ENCODE measurements at regions not wholly inside any gene's neighbourhood (a gene's known extent, or its start where the extent isn't known, plus 50 kb on each side); places are given as distances from the start of the nearest gene placed in this dataset.

DNA sequence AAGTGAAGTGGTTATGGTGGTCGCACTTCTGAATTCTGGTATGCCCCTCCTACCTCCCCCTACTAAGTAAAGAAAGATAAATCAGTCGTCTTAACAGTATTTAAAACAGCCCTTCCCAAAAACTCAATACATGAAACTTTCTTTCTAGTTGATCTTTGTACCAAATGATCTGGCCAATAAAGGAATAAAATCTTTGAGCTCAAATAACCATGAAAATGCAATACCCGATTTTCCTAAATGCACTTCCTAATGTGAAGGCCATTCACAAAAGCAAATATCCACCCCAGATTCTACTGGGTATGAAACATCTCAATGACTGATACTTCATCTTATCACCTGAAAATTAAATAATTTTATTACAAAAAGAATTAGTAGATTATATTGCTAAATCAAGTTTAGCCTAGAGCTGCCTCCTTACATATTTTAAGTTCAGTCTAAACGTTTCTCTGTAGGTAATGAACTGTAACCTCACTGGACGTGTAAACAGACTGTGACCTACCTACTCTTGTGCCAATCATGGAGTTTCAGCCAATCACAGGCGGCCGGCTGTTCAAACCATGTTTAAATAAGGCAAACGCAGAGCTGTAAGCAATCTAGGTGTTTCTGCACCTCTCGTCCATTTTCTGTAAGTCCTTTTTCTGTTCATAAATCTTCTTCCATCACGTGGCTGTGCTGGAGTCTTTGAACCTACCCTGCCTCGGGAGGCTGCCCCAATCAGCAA, 146.9 kb upstream of the AKR1E2 start:
- no peak for TF ChIP-seq POLR2A (IDR thresholded peaks at IDR 0.05)
- TF ChIP-seq EP300 (IDR thresholded peaks at IDR 0.05): no peak
- TF ChIP-seq, protein P1, sequence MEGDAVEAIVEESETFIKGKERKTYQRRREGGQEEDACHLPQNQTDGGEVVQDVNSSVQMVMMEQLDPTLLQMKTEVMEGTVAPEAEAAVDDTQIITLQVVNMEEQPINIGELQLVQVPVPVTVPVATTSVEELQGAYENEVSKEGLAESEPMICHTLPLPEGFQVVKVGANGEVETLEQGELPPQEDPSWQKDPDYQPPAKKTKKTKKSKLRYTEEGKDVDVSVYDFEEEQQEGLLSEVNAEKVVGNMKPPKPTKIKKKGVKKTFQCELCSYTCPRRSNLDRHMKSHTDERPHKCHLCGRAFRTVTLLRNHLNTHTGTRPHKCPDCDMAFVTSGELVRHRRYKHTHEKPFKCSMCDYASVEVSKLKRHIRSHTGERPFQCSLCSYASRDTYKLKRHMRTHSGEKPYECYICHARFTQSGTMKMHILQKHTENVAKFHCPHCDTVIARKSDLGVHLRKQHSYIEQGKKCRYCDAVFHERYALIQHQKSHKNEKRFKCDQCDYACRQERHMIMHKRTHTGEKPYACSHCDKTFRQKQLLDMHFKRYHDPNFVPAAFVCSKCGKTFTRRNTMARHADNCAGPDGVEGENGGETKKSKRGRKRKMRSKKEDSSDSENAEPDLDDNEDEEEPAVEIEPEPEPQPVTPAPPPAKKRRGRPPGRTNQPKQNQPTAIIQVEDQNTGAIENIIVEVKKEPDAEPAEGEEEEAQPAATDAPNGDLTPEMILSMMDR (IDR thresholded peaks at IDR 0.05): no peak
- Histone ChIP-seq H3K4me1 (ENCODE audit: insufficient read depth) (peaks cover 2% of the 10 kb centered on the region), H3K27ac (no peak overlapping the region), H3K36me3 (no peaks in the 10 kb centered on the region), H3K4me3 (no peak overlapping the region), H3K27me3 (no peaks in the 10 kb centered on the region), H3K9me3 (no peaks in the 10 kb centered on the region)
- intact Hi-C loops (cut with DNase I): no loop called here
- DNase-seq: no peak
- 83 to 87% (median 87%) methylated on average over 11 of the region's 11 CpGs for WGBS, 3 donors

DNA sequence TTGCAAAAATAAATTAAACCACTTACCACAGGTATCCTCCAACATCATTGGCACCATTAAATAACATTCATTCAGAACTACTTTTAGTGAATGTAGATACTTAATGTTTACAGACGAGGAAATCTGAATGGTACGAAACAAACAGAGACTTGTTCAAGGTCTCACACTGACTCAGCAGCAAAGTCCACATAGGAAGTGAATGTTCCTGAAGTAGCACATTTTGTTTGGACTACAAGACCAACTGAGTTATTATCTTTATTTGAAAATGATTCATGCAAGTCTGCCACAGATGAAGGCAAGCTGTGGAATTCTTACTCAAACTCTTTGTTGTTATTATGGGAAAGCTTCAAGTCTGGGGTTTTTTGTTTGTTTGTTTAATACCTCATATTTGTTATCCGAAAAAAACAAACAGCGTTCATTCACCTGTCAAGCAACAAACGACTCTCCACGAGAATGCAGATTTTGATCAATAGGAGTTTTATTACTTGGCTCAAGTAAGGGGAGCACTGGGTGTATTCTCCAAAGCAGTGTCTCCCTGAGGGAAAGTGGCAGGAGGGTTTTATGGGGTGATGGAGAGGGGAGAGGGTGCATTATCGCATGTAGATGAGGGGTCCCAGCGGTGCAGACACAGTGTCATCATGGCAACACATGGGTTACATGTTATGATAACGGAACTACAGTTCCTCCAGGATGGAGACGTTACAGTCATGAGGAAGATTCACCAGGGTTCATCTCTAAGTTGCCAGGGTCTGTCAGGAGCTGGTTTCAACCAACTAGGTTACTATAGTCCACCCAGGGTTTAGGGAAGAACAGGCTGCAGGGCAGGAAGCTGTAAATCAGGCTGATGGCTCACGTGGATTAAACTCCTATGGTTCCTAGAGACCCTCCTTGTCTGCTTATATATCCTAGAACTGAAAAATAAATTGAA, 147.7 kb upstream of the AKR1E2 start:
- Histone ChIP-seq H3K4me1 (ENCODE audit: insufficient read depth) (peaks cover 2% of the 10 kb centered on the region), H3K4me3 (no peak overlapping the region), H3K36me3 (no peaks in the 10 kb centered on the region), H3K9me3 (no peaks in the 10 kb centered on the region), H3K27ac (no peak overlapping the region), H3K27me3 (no peaks in the 10 kb centered on the region)
- TF ChIP-seq POLR2A (IDR thresholded peaks at IDR 0.05) (no peak), EP300 (IDR thresholded peaks at IDR 0.05) (no peak)
- TF ChIP-seq, protein P1 (IDR thresholded peaks at IDR 0.05): no peak
- intact Hi-C loops (cut with DNase I): no loop called here
- WGBS, 3 donors: 44 to 51% (median 45%) methylated on average over 11 of the region's 11 CpGs
- peak in 1 of 5 donors; percentile 14 for DNase-seq

DNA sequence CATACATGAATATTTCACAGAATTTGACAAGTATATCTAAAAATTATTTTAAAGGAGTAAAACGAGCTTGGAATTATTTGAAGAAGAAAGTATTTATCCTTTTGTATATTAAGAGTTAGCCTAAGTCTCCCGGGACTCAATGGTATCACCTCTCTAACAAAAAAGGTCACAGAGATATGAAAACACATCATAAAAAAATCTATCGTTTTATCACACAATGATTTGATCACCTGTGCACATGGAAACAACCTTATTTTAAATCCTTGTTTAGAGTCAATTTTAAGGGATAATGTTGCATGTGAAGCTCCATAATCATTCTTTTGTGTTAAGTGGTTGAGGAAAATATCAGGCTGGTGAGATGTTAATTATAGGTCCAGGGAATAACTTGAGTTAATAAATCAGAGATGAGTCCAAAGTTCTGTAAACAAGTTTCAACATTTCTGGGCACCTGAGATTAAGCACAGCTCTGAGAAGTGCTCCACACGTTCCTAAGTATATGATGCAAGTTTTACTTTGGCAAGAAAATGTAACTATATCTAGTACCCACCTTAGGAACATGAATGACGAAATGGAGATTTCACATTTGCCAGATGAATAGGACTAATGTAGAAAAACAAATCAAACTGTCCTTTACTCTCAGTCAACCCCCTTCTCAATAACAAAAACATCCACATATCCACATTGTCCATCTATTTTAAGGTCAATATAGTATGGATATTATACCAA, 148.5 kb upstream of the AKR1E2 start:
- WGBS, 3 donors: 46 to 51% (median 50%) methylated on average over 5 of the region's 5 CpGs
- peaks cover 2% of the 10 kb centered on the region for H3K4me1 ChIP-seq (ENCODE audit: insufficient read depth)
- intact Hi-C loops (cut with DNase I): no loop called here
- no peaks in the 10 kb centered on the region for H3K9me3 ChIP-seq
- no peak overlapping the region for H3K4me3 ChIP-seq
- DNase-seq: no peak
- no peaks in the 10 kb centered on the region for H3K36me3 ChIP-seq
- no peaks in the 10 kb centered on the region for H3K27me3 ChIP-seq
- no peak overlapping the region for H3K27ac ChIP-seq
- no peak for TF ChIP-seq POLR2A (IDR thresholded peaks at IDR 0.05)

DNA sequence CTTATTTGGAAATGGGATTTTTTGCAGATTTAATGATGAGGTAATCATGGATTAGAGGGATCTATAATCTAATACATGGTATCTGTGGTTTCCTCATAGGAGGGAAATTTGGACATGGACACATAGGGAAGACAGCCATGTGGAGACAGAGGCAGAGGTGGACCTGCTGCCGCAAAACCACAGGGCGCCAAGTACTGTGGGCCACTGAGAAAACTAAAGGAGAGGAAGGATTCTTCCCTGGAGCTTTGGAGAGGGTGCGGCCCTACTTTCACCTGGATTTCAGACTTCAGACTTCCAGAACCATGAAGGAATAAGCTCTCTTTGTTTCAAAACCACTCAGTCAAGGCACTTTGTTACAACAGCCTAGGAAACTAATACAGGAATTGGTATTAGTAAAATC, 149.4 kb upstream of the AKR1E2 start:
- H3K9me3 ChIP-seq: no peaks in the 10 kb centered on the region
- no peaks in the 10 kb centered on the region for H3K36me3 ChIP-seq
- no peak overlapping the region for H3K4me3 ChIP-seq
- intact Hi-C loops (cut with DNase I): no loop called here
- no peak for TF ChIP-seq EP300 (IDR thresholded peaks at IDR 0.05)
- TF ChIP-seq POLR2A (IDR thresholded peaks at IDR 0.05): no peak
- TF ChIP-seq, protein P1 (IDR thresholded peaks at IDR 0.05): no peak
- H3K27me3 ChIP-seq: no peaks in the 10 kb centered on the region
- WGBS, 3 donors: 94 to 99% (median 99%) methylated on average over 3 of the region's 3 CpGs
- peaks cover 2% of the 10 kb centered on the region for H3K4me1 ChIP-seq (ENCODE audit: insufficient read depth)
- no peak overlapping the region for H3K27ac ChIP-seq
- DNase-seq: no peak
